ENCODE measurements at regions not wholly inside any gene's neighbourhood (a gene's known extent, or its start where the extent isn't known, plus 50 kb on each side); places are given as distances from the start of the nearest gene placed in this dataset.

DNA sequence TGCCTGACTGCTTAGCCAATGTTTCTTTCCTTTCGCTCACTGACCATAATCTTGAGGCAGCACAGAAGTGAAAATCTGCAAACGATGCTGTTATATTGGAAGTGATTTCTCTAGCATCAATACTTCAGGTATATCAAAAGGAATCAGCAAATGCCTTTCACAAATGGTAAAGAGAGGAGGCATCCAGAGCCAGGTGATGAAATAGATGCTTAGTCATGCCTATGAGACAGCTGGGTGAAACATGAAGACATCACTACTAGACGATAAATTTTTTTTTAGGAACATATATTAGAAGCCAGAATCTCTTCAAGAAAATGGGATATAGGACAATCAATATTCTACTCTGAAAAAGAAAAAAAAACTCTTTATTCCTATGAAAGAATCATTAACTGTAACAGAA lies 249.2 kb upstream of the SLC39A10 start:
- ChIA-PET POLR2A (no interaction called here), CTCF (no interaction called here)
- H3K4me3 ChIP-seq (ENCODE audit: low read depth, low read length): no peak overlapping the region
- TF ChIP-seq, protein P1, sequence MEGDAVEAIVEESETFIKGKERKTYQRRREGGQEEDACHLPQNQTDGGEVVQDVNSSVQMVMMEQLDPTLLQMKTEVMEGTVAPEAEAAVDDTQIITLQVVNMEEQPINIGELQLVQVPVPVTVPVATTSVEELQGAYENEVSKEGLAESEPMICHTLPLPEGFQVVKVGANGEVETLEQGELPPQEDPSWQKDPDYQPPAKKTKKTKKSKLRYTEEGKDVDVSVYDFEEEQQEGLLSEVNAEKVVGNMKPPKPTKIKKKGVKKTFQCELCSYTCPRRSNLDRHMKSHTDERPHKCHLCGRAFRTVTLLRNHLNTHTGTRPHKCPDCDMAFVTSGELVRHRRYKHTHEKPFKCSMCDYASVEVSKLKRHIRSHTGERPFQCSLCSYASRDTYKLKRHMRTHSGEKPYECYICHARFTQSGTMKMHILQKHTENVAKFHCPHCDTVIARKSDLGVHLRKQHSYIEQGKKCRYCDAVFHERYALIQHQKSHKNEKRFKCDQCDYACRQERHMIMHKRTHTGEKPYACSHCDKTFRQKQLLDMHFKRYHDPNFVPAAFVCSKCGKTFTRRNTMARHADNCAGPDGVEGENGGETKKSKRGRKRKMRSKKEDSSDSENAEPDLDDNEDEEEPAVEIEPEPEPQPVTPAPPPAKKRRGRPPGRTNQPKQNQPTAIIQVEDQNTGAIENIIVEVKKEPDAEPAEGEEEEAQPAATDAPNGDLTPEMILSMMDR (IDR thresholded peaks at IDR 0.05; ENCODE audit: insufficient read depth, low read length, missing control alignments): no peak
- DNase-seq (ENCODE audit: low read depth, low spot score): no peak

GRCh38 chr2:195406886-195407603 lies 250.0 kb upstream of the SLC39A10 start:
- no peak overlapping the region for H3K4me3 ChIP-seq (ENCODE audit: low read depth, low read length)
- ChIA-PET CTCF (no interaction called here), POLR2A (interaction anchor here (0.7 kb wide), 1 partner anchor 249 kb away, joined by 3 read pairs; no protein-coding TSS in a partner anchor)
- no peak for DNase-seq (ENCODE audit: low read depth, low spot score)
- TF ChIP-seq, protein P1 (IDR thresholded peaks at IDR 0.05; ENCODE audit: insufficient read depth, low read length, missing control alignments): no peak

- TF ChIP-seq, protein P1 (IDR thresholded peaks at IDR 0.05; ENCODE audit: insufficient read depth, low read length, missing control alignments): no peak
- DNase-seq (ENCODE audit: low read depth, low spot score): no peak
- no peak overlapping the region for H3K4me3 ChIP-seq (ENCODE audit: low read depth, low read length)
- ChIA-PET POLR2A (no interaction called here), CTCF (interaction anchor here (1.6 kb wide), 1 partner anchor 256 kb away, joined by 7 read pairs; no protein-coding TSS in a partner anchor)
Observed at GRCh38 chr2:195404651-195405050, 252.4 kb upstream of the SLC39A10 start.

- DNase-seq (ENCODE audit: low read depth, low spot score): no peak
- POLR2A ChIA-PET: no interaction called here
- CTCF ChIA-PET: no interaction called here
- TF ChIP-seq, protein P1 (IDR thresholded peaks at IDR 0.05; ENCODE audit: insufficient read depth, low read length, missing control alignments): no peak
- H3K4me3 ChIP-seq (ENCODE audit: low read depth, low read length): no peak overlapping the region
Observed at GRCh38 chr2:195396479-195396878, 260.5 kb upstream of the SLC39A10 start.

GRCh38 chr2:195395362-195395761 lies 261.7 kb upstream of the SLC39A10 start:
- ChIA-PET CTCF (no interaction called here), POLR2A (no interaction called here)
- DNase-seq (ENCODE audit: low read depth, low spot score): no peak
- TF ChIP-seq, protein P1 (IDR thresholded peaks at IDR 0.05; ENCODE audit: insufficient read depth, low read length, missing control alignments): no peak
- no peak overlapping the region for H3K4me3 ChIP-seq (ENCODE audit: low read depth, low read length)

GRCh38 chr2:195392446-195393336 lies 264.3 kb upstream of the SLC39A10 start:
- DNase-seq (ENCODE audit: low read depth, low spot score): no peak
- H3K4me3 ChIP-seq (ENCODE audit: low read depth, low read length): no peak overlapping the region
- ChIA-PET CTCF (interaction anchor here (1.0 kb wide), 1 partner anchor 676 kb away, joined by 3 read pairs; the partner anchor contains the start of gene DNAH7), POLR2A (no interaction called here)
- TF ChIP-seq, protein P1 (IDR thresholded peaks at IDR 0.05; ENCODE audit: insufficient read depth, low read length, missing control alignments): no peak

All from AG04449 (cell line).